ENCODE measurements at regions not wholly inside any gene's neighbourhood (a gene's known extent, or its start where the extent isn't known, plus 50 kb on each side); places are given as distances from the start of the nearest gene placed in this dataset.
"Not testable (repeated sequence)": the region's sequence is repeated elsewhere in the genome, so short reads cannot be mapped to it uniquely, and the experiment has no call there.

- DNase-seq = not testable (repeated sequence)
These were observed 75.1 kb upstream of the CIDEA start for GRCh38 chr18:12179029-12179428.

GRCh38 chr18:12179697-12180577 is 74.2 kb upstream of the CIDEA start:
- not testable (repeated sequence) for DNase-seq

DNA sequence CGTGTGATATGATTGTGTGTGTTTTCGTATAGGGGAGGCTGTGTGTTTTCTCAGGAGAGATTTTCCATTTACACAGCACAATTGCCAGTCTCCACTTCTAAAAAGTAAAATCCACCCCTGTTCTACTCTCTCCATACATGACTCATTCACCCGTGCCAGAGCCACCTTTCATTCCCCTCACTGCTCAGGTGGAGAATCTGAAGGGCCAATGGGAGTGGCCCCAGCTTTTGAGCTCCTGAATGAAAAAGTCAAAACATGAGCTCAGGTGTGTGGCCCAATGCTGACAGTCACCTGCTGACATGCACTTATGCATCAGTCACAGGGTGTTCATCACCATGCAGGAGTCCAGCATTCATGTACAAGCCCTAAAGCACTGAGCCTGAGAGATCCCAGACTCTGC is 55.4 kb upstream of the CIDEA start:
- DNase-seq = not testable (repeated sequence)

DNA sequence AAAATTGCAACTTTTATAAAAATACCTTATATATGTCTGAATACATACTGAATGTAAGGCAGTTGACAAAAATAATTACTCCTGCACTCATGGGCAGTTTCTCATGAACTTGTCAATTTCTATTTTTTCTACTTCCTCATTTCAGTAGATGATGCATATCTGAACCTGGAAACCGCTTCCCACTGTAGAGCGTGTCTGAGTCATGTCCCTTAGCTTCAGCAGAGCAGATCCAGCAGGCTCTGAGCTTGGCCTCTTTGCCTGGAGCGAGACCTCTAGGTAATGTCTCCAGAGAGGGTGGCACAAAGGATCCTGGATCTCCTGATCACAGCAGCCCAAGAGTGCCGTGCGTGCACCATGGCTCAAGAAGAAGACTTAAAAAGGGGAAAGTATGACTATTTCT is 54.0 kb upstream of the CIDEA start:
- peak; percentile 32 for DNase-seq
